Chondrocyte (in vitro differentiated cells): ENCODE measurements at regions not wholly inside any gene's neighbourhood (a gene's known extent, or its start where the extent isn't known, plus 50 kb on each side); places are given as distances from the start of the nearest gene placed in this dataset.

ENCODE experiments used
- DNase-seq: peaks from one replicate; pipeline ENCODE4 v3.0.0; 2021; ENCODE audit warnings: mixed read lengths, low spot score
- H3K27ac Mint-ChIP-seq: one replicate; pipeline ENCODE4 v1.8.0; 2021; ENCODE audit warnings: mild to moderate bottlenecking, moderate library complexity, mixed read lengths; ENCODE audit not compliant: unreplicated experiment
- H3K27me3 Mint-ChIP-seq: 2 replicates; pipeline ENCODE4 v1.8.0; 2021; ENCODE audit warnings: low read depth, mixed read lengths
- H3K36me3 Mint-ChIP-seq: 2 replicates; pipeline ENCODE4 v1.8.0; 2021; ENCODE audit warnings: low read depth, mixed read lengths
- H3K4me1 Mint-ChIP-seq: 2 replicates; pipeline ENCODE4 v1.8.0; 2021; ENCODE audit warnings: low read depth, mild to moderate bottlenecking, mixed read lengths
- H3K4me3 Mint-ChIP-seq: one replicate; pipeline ENCODE4 v1.8.0; 2021; ENCODE audit warnings: mild to moderate bottlenecking, moderate library complexity, mixed read lengths; ENCODE audit not compliant: unreplicated experiment
- H3K9me3 Mint-ChIP-seq: 2 replicates; pipeline ENCODE4 v1.8.0; 2021; ENCODE audit warnings: low read depth, mixed read lengths
- TF ChIP-seq, protein P1 (sequence below): fragments of 200-600 bp; sonication (generic); IDR thresholded peaks from 2 replicates; pipeline ENCODE4 v1.5.0; 2021; ENCODE audit warnings: antibody characterized with exemption, mild to moderate bottlenecking, moderate library complexity

DNA sequence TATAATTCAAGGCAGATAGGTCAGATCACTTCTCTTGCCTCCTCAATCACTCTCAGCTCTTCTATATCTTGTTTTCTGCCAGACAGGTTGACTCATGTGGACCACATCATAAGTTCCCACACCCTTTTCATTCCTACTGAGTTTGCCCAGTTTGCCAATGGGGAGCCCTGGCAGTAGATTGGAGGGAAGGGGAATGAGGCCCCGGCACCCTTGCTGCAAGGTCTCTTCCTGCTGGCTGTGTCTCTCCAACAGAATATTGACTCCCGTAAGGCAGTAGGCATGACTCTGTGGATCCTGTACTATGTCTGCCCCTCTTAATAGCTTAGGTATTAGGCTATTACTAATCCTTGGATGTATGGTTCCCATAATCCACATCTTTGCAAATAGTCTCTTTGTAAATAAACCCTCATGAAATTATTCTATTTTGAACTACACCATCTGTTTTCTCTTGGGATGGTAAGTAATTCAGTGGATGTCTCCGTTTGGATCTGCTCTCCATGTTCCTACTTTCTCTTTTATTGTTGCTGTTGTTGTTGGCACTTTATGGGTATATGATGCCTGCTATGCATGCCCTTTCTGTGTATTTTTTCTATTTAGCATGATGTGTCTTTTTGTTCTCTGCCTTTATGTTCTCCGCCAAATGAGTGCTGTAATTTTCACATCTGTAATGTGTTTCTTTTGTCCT is 65.5 kb upstream of the DCBLD2 start:
- TF ChIP-seq, protein P1, sequence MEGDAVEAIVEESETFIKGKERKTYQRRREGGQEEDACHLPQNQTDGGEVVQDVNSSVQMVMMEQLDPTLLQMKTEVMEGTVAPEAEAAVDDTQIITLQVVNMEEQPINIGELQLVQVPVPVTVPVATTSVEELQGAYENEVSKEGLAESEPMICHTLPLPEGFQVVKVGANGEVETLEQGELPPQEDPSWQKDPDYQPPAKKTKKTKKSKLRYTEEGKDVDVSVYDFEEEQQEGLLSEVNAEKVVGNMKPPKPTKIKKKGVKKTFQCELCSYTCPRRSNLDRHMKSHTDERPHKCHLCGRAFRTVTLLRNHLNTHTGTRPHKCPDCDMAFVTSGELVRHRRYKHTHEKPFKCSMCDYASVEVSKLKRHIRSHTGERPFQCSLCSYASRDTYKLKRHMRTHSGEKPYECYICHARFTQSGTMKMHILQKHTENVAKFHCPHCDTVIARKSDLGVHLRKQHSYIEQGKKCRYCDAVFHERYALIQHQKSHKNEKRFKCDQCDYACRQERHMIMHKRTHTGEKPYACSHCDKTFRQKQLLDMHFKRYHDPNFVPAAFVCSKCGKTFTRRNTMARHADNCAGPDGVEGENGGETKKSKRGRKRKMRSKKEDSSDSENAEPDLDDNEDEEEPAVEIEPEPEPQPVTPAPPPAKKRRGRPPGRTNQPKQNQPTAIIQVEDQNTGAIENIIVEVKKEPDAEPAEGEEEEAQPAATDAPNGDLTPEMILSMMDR = no peak
- H3K36me3 Mint-ChIP-seq = no peaks in the 10 kb centered on the region
- no peak overlapping the region for H3K4me3 Mint-ChIP-seq
- H3K27me3 Mint-ChIP-seq = no peaks in the 10 kb centered on the region
- no peak for DNase-seq
- no peak overlapping the region for H3K27ac Mint-ChIP-seq
- H3K9me3 Mint-ChIP-seq = no peaks in the 10 kb centered on the region
- peaks cover 43% of the 10 kb centered on the region for H3K4me1 Mint-ChIP-seq

DNA sequence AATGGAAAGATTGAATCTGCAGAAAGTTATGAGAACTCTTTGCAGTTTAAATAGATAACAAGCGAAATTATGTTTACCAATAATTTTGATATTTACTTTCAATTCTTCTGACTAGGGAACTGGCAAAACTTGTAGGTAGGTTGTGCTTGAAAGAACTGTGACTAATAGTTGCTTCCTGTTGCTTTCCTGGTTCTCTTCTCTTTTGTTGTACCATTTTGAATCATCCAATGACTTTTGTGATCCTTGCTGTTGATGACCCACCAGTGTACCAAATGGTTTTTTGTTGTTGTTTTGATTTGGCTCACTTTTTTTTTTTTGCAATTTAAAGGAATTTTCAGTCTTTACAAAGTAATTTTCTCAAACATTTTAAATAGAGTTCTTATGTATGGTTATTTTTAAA is 64.9 kb upstream of the DCBLD2 start:
- no peak for DNase-seq
- H3K36me3 Mint-ChIP-seq = no peaks in the 10 kb centered on the region
- no peaks in the 10 kb centered on the region for H3K27me3 Mint-ChIP-seq
- H3K9me3 Mint-ChIP-seq = no peaks in the 10 kb centered on the region
- TF ChIP-seq, protein P1 = no peak
- no peak overlapping the region for H3K4me3 Mint-ChIP-seq
- no peak overlapping the region for H3K27ac Mint-ChIP-seq
- H3K4me1 Mint-ChIP-seq = peaks cover 37% of the 10 kb centered on the region

DNA sequence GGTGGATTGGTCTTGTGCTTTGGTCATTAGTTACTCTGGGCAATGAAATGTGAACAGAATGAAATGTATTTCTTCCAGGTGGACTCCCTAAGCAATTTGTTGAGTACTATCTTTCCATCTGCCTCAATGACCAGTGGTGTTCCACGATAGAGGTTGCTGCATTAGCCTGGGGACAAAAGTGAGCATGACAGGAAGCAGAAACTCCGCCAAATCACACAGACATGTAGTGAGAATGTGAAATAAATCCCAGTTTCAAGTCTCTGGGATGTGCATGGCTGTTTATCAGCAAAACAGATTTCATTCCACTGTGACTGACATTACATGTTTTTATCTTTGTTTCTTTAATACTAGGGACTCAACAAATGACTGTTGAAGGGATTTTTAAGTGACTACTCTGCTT is 63.3 kb upstream of the DCBLD2 start:
- Mint-ChIP-seq H3K27ac (no peak overlapping the region), H3K27me3 (no peaks in the 10 kb centered on the region), H3K4me1 (peaks cover 32% of the 10 kb centered on the region), H3K9me3 (no peaks in the 10 kb centered on the region), H3K36me3 (no peaks in the 10 kb centered on the region), H3K4me3 (no peak overlapping the region)
- TF ChIP-seq, protein P1 = no peak
- DNase-seq = no peak

DNA sequence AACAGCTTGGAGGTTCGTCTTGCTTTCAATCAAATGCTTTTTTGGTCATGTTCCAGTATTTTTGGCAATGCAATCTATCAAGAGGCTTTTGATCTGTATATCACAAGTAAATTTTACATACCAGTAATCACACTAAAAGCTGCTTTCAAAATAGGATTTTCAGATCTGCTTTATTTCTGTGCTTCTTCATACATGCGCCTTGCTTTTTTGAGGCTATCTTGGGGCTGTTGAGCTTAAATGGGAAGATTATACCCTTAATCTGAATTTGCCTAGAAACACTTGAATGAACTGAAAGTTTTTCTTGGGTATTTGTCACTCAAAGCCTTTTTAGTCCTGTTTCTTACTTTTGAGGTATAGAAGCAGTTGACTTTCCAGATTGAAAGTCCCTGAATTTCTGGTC is 62.1 kb upstream of the DCBLD2 start:
- DNase-seq = no peak
- Mint-ChIP-seq H3K36me3 (no peaks in the 10 kb centered on the region), H3K27me3 (no peaks in the 10 kb centered on the region), H3K4me1 (peaks cover 36% of the 10 kb centered on the region), H3K27ac (no peak overlapping the region), H3K9me3 (no peaks in the 10 kb centered on the region), H3K4me3 (no peak overlapping the region)
- TF ChIP-seq, protein P1 = no peak

DNA sequence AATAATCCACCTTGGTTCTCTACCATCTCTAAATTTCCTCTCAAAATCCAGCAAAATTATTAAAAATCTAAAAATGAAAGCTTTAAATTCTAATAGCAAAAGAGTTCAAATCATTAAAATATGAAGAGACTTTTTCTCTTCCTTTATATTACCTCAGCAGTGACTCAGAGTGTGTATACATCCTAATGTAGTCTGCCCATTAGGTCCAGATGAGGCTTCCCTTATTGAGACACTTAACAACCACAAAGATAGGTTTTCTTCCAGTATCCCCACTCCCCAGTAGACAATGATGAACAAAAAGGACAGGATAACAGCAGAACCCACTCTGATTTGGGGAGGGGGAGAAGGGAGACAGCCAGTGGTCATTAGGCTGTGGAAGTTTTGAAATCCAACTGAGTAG is 61.5 kb upstream of the DCBLD2 start:
- TF ChIP-seq, protein P1 = no peak
- DNase-seq = no peak
- no peaks in the 10 kb centered on the region for H3K27me3 Mint-ChIP-seq
- H3K36me3 Mint-ChIP-seq = no peaks in the 10 kb centered on the region
- H3K4me3 Mint-ChIP-seq = no peak overlapping the region
- H3K27ac Mint-ChIP-seq = no peak overlapping the region
- no peaks in the 10 kb centered on the region for H3K9me3 Mint-ChIP-seq
- peaks cover 30% of the 10 kb centered on the region for H3K4me1 Mint-ChIP-seq
